SK-N-MC (cell line): ENCODE measurements at regions not wholly inside any gene's neighbourhood (a gene's known extent, or its start where the extent isn't known, plus 50 kb on each side); places are given as distances from the start of the nearest gene placed in this dataset.
A peak's percentile ranks its signal among the peaks of the same experiment; 100 is the strongest.

ENCODE experiments used
- DNase-seq: peaks from one replicate; pipeline ENCODE4 v3.0.0-alpha.2; 2011; ENCODE audit warnings: low read depth, low spot score
- H3K27ac ChIP-seq: fragments of 200-600 bp; sonication (generic); 2 replicates; pipeline ENCODE4 v1.5.1; 2016; ENCODE audit warnings: mixed run types
- H3K36me3 ChIP-seq: fragments of 200-600 bp; sonication (generic); 2 replicates; pipeline ENCODE4 v1.6.1; 2017; ENCODE audit warnings: antibody characterized with exemption, low read length, mixed read lengths; ENCODE audit not compliant: insufficient read depth
- H3K4me3 ChIP-seq: fragments of 200-600 bp; sonication (generic); 2 replicates; pipeline ENCODE4 v1.5.1; 2016
- H3K9ac ChIP-seq: fragments of 200-600 bp; sonication (generic); 2 replicates; pipeline ENCODE4 v1.8.0; 2017; ENCODE audit warnings: mixed run types, mixed read lengths; ENCODE audit not compliant: insufficient read length
- H3K9me3 ChIP-seq: fragments of 200-600 bp; sonication (generic); 2 replicates; pipeline ENCODE4 v1.6.1; 2017; ENCODE audit warnings: low read depth, mild to moderate bottlenecking, antibody characterized with exemption, low read length, moderate library complexity, mixed read lengths
- EZH2 ChIP-seq: fragments of 200-600 bp; sonication (generic); IDR thresholded peaks from one replicate; pipeline ENCODE4 v1.6.1; 2017; ENCODE audit warnings: antibody characterized with exemption
- FOXP2 ChIP-seq: optimal IDR thresholded peaks from 2 replicates; pipeline ENCODE3; 2011; ENCODE audit warnings: mild to moderate bottlenecking, moderate library complexity; ENCODE audit not compliant: insufficient read depth; ENCODE audit errors: extremely low read length, control extremely low read depth
- POLR2AphosphoS5 ChIP-seq: IDR thresholded peaks from 2 replicates; pipeline ENCODE4 v1.6.1; 2012; ENCODE audit warnings: mild to moderate bottlenecking, low read depth, low read length, borderline replicate concordance

- Histone ChIP-seq H3K4me3 (no peak overlapping the region), H3K9ac (no peak overlapping the region), H3K9me3 (no peaks in the 10 kb centered on the region), H3K27ac (no peak overlapping the region), H3K36me3 (no peaks in the 10 kb centered on the region)
- TF ChIP-seq POLR2AphosphoS5 = no peak
- no peak for TF ChIP-seq FOXP2
- TF ChIP-seq EZH2 = no peak
- no peak for DNase-seq
Measured at GRCh38 chr6:66489269-66489987, 782.4 kb upstream of the EYS start.

- no peak overlapping the region for H3K9ac ChIP-seq
- H3K9me3 ChIP-seq = no peaks in the 10 kb centered on the region
- H3K27ac ChIP-seq = no peak overlapping the region
- no peaks in the 10 kb centered on the region for H3K36me3 ChIP-seq
- H3K4me3 ChIP-seq = no peak overlapping the region
- DNase-seq = no peak
- TF ChIP-seq FOXP2 (no peak), POLR2AphosphoS5 (no peak), EZH2 (no peak)
Measured at GRCh38 chr6:66481216-66481615, 774.2 kb upstream of the EYS start.

GRCh38 chr6:66478705-66479104 is 771.7 kb upstream of the EYS start:
- TF ChIP-seq FOXP2 = no peak
- no peak for TF ChIP-seq EZH2
- no peak for TF ChIP-seq POLR2AphosphoS5
- no peak overlapping the region for H3K9ac ChIP-seq
- no peak overlapping the region for H3K4me3 ChIP-seq
- no peaks in the 10 kb centered on the region for H3K9me3 ChIP-seq
- no peaks in the 10 kb centered on the region for H3K36me3 ChIP-seq
- H3K27ac ChIP-seq = no peak overlapping the region
- DNase-seq = no peak

- DNase-seq = no peak
- H3K9me3 ChIP-seq = no peaks in the 10 kb centered on the region
- no peak overlapping the region for H3K4me3 ChIP-seq
- no peak for TF ChIP-seq EZH2
- no peak for TF ChIP-seq FOXP2
- TF ChIP-seq POLR2AphosphoS5 = no peak
- H3K27ac ChIP-seq = no peak overlapping the region
- H3K36me3 ChIP-seq = no peaks in the 10 kb centered on the region
- H3K9ac ChIP-seq = no peak overlapping the region
Measured at GRCh38 chr6:66435321-66435720, 728.3 kb upstream of the EYS start.

- DNase-seq = peak; percentile 90
- Histone ChIP-seq H3K27ac (no peak overlapping the region), H3K9me3 (no peaks in the 10 kb centered on the region), H3K9ac (no peak overlapping the region), H3K36me3 (no peaks in the 10 kb centered on the region), H3K4me3 (peak overlapping the region; percentile 8; the same call in 1 of the 2 replicates)
- TF ChIP-seq FOXP2 (peak; percentile 55), EZH2 (no peak), POLR2AphosphoS5 (peak; percentile 49; the same call in 1 of the 2 replicates)
Measured at GRCh38 chr6:66429210-66429609, 722.2 kb upstream of the EYS start.

GRCh38 chr6:66423047-66423446 is 716.0 kb upstream of the EYS start:
- Histone ChIP-seq H3K4me3 (no peak overlapping the region), H3K27ac (no peak overlapping the region), H3K36me3 (no peaks in the 10 kb centered on the region), H3K9me3 (no peaks in the 10 kb centered on the region), H3K9ac (no peak overlapping the region)
- no peak for DNase-seq
- no peak for TF ChIP-seq EZH2
- TF ChIP-seq FOXP2 = no peak
- TF ChIP-seq POLR2AphosphoS5 = no peak

- no peak overlapping the region for H3K4me3 ChIP-seq
- H3K9me3 ChIP-seq = no peaks in the 10 kb centered on the region
- no peaks in the 10 kb centered on the region for H3K36me3 ChIP-seq
- H3K9ac ChIP-seq = no peak overlapping the region
- TF ChIP-seq EZH2 (no peak), FOXP2 (no peak), POLR2AphosphoS5 (no peak)
- no peak for DNase-seq
- no peak overlapping the region for H3K27ac ChIP-seq
Measured at GRCh38 chr6:66421570-66421969, 714.5 kb upstream of the EYS start.

- Histone ChIP-seq H3K9me3 (no peaks in the 10 kb centered on the region), H3K27ac (no peak overlapping the region), H3K36me3 (no peaks in the 10 kb centered on the region), H3K9ac (no peak overlapping the region), H3K4me3 (no peak overlapping the region)
- TF ChIP-seq EZH2 (no peak), FOXP2 (no peak)
- no peak for DNase-seq
Measured at GRCh38 chr6:66418906-66419305, 711.9 kb upstream of the EYS start.

GRCh38 chr6:66403966-66404365 is 696.9 kb upstream of the EYS start:
- Histone ChIP-seq H3K36me3 (no peaks in the 10 kb centered on the region), H3K27ac (no peak overlapping the region), H3K4me3 (no peak overlapping the region), H3K9ac (no peak overlapping the region), H3K9me3 (no peaks in the 10 kb centered on the region)
- DNase-seq = no peak
- no peak for TF ChIP-seq FOXP2
- TF ChIP-seq POLR2AphosphoS5 = no peak
- TF ChIP-seq EZH2 = no peak
